ENCODE measurements at regions not wholly inside any gene's neighbourhood (a gene's known extent, or its start where the extent isn't known, plus 50 kb on each side); places are given as distances from the start of the nearest gene placed in this dataset.
A peak's percentile ranks its signal among the peaks of the same experiment; 100 is the strongest.
"Not testable (repeated sequence)": the region's sequence is repeated elsewhere in the genome, so short reads cannot be mapped to it uniquely, and the experiment has no call there.

DNA sequence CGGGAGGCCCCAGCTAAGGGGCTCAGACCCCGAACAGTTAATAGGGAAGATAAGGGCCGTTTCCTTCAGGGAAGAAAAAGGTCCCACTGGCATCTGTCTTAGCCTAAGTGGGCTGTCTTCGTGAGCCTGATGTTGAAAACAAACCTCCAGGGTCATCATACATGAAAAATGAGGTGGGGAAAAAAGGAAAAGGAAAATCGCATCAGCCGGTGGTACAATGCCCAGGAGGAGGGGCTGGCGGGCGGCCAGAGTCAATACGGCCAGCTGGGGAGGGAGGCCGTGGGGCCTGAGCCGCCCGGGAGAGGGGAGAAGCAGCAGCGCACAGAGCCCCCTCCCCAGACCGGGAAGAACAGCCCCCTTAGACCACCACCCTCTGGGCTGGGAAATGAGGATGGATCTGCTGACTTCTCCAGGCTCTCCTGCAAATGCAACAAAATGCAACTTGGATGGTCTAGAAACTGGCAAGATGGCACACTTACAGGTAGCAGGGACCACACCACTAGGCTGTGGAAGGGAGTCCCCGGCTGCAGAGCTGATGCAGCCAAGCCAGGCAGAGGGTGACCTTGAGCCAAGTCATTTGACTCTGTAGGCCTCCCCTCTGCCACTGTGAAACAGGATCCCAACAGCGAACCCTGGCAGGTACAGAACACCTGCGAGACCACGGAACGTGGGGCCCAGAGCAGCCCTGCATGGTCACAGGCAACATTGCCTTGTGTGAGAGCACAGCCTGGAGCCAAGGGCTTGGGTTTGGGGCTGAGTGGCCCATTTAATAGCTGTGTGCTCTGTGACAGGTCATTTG lies 448.5 kb downstream of the SOX9 start:
- no peak overlapping the region for H3K9ac ChIP-seq (ENCODE audit: low read length)
- no peaks in the 10 kb centered on the region for H3K36me3 ChIP-seq (ENCODE audit: control insufficient read depth, insufficient read depth, low read length)
- H3K27ac ChIP-seq (ENCODE audit: low read depth, low read length) = no peak overlapping the region
- H3K27me3 ChIP-seq (ENCODE audit: control insufficient read depth, insufficient read depth, low read length) = no peaks in the 10 kb centered on the region
- no peak overlapping the region for H3K4me3 ChIP-seq (ENCODE audit: low read depth, low read length)
- no peaks in the 10 kb centered on the region for H3K4me1 ChIP-seq (ENCODE audit: control insufficient read depth, insufficient read depth, low read length)
- no peaks in the 10 kb centered on the region for H3K9me3 ChIP-seq (ENCODE audit: control insufficient read depth, insufficient read depth, low read depth, low read length)

- no peak overlapping the region for H3K27ac ChIP-seq (ENCODE audit: low read depth, low read length)
- no peak overlapping the region for H3K9ac ChIP-seq (ENCODE audit: low read length)
These were observed 451.1 kb downstream of the SOX9 start for GRCh38 chr17:72571813-72572396.

DNA sequence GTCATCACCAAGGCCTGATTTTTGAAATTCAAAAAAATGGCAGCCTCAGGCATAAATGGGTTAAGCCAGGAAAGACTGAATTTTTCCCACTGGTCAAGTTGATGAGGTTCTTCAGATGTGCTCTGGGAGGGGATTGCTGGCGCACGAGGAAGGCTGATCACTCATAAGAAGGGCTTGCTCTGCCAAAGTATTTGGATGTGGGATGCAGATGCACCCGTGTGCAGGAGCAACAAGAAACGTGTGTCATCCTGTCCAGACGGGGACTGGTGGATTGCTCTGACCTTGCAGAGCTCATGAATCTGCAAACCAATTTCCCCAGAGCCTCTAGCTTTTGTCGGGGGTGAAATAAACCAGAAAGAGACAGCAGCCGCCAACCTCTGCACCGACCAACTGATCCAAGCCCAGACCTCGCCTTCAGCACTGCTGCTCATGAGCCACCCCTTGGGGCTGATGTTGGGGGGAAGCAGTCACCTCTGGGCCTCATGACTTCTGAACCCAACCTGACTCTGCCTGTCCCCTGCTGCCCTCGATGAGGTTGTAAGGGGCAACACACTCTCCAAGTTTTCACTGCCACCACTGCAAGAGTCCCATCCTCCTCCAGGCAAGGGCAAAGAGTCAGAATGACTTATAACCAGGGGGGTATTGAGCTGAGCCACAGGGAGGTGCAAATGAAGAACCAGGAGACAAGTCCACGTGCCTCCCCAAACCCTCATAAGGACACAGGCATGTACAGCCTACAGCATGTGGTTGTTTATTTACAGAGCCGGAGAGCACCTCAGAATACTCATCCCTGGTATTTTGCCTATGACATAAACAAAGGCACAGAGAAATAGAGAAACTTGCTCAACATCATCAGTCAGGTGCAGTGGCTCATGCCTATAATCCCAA lies 452.0 kb downstream of the SOX9 start:
- no peak overlapping the region for H3K27ac ChIP-seq (ENCODE audit: low read depth, low read length)
- no peaks in the 10 kb centered on the region for H3K9me3 ChIP-seq (ENCODE audit: control insufficient read depth, insufficient read depth, low read depth, low read length)
- peaks cover 4% of the 10 kb centered on the region; the same call in 1 of the 2 replicates for H3K27me3 ChIP-seq (ENCODE audit: control insufficient read depth, insufficient read depth, low read length)
- H3K9ac ChIP-seq (ENCODE audit: low read length) = no peak overlapping the region
- no peaks in the 10 kb centered on the region for H3K36me3 ChIP-seq (ENCODE audit: control insufficient read depth, insufficient read depth, low read length)
- H3K4me1 ChIP-seq (ENCODE audit: control insufficient read depth, insufficient read depth, low read length) = peaks cover 24% of the 10 kb centered on the region
- no peak overlapping the region for H3K4me3 ChIP-seq (ENCODE audit: low read depth, low read length)

More at GRCh38 chr17:72571813-72572396, 451.1 kb downstream of the SOX9 start:
- H3K27me3 ChIP-seq (ENCODE audit: control insufficient read depth, insufficient read depth, low read length) = no peaks in the 10 kb centered on the region
- H3K9me3 ChIP-seq (ENCODE audit: control insufficient read depth, insufficient read depth, low read depth, low read length) = no peaks in the 10 kb centered on the region
- peaks cover 20% of the 10 kb centered on the region for H3K4me1 ChIP-seq (ENCODE audit: control insufficient read depth, insufficient read depth, low read length)
- no peak overlapping the region for H3K4me3 ChIP-seq (ENCODE audit: low read depth, low read length)
- H3K36me3 ChIP-seq (ENCODE audit: control insufficient read depth, insufficient read depth, low read length) = no peaks in the 10 kb centered on the region

- not testable (repeated sequence) for H3K9ac ChIP-seq (ENCODE audit: low read length); H3K4me3 ChIP-seq (ENCODE audit: low read depth, low read length); H3K36me3 ChIP-seq (ENCODE audit: control insufficient read depth, insufficient read depth, low read length); H3K27ac ChIP-seq (ENCODE audit: low read depth, low read length); H3K27me3 ChIP-seq (ENCODE audit: control insufficient read depth, insufficient read depth, low read length); H3K9me3 ChIP-seq (ENCODE audit: control insufficient read depth, insufficient read depth, low read depth, low read length)
- H3K4me1 ChIP-seq (ENCODE audit: control insufficient read depth, insufficient read depth, low read length) = peaks cover 24% of the 10 kb centered on the region
These were observed 452.6 kb downstream of the SOX9 start for GRCh38 chr17:72573492-72573801.

- peaks cover 7% of the 10 kb centered on the region; the same call in 1 of the 2 replicates for H3K27me3 ChIP-seq (ENCODE audit: control insufficient read depth, insufficient read depth, low read length)
These were observed 454.1 kb downstream of the SOX9 start for GRCh38 chr17:72574675-72575510.

GRCh38 chr17:72575542-72576233 lies 454.9 kb downstream of the SOX9 start:
- Histone ChIP-seq H3K4me1 (ENCODE audit: control insufficient read depth, insufficient read depth, low read length) (peaks cover 24% of the 10 kb centered on the region), H3K27ac (ENCODE audit: low read depth, low read length) (no peak overlapping the region), H3K36me3 (ENCODE audit: control insufficient read depth, insufficient read depth, low read length) (no peaks in the 10 kb centered on the region), H3K9me3 (ENCODE audit: control insufficient read depth, insufficient read depth, low read depth, low read length) (no peaks in the 10 kb centered on the region), H3K9ac (ENCODE audit: low read length) (no peak overlapping the region), H3K4me3 (ENCODE audit: low read depth, low read length) (no peak overlapping the region), H3K27me3 (ENCODE audit: control insufficient read depth, insufficient read depth, low read length) (peaks cover 7% of the 10 kb centered on the region; the same call in 1 of the 2 replicates)

More at GRCh38 chr17:72574675-72575510, 454.1 kb downstream of the SOX9 start:
- Histone ChIP-seq H3K9me3 (ENCODE audit: control insufficient read depth, insufficient read depth, low read depth, low read length) (no peaks in the 10 kb centered on the region), H3K4me1 (ENCODE audit: control insufficient read depth, insufficient read depth, low read length) (peaks cover 24% of the 10 kb centered on the region), H3K4me3 (ENCODE audit: low read depth, low read length) (no peak overlapping the region), H3K27ac (ENCODE audit: low read depth, low read length) (no peak overlapping the region), H3K9ac (ENCODE audit: low read length) (no peak overlapping the region), H3K36me3 (ENCODE audit: control insufficient read depth, insufficient read depth, low read length) (no peaks in the 10 kb centered on the region)

DNA sequence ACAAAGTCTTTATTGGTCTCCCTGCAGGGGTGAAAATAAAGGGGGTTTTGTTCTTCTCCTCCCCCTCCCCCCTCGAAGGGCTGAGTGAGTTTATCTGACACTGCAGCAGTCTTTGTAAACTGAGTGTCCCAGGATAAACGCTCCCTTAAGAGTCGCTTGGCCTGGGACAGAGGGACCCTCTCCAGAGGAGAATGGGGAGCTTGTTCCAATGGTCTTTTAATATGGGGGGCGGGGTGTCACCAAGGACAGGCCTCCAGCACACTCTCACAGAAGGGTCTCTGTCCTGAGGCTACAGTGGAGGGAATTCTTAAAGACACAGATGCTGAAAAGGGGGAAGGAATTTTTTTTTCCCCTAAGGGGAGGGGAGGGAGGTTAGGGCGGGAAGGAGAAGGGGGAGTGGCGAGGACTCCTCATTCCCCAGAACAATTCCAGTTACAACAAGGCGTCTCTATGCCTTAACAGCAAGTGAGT lies 455.5 kb downstream of the SOX9 start:
- no peaks in the 10 kb centered on the region for H3K9me3 ChIP-seq (ENCODE audit: control insufficient read depth, insufficient read depth, low read depth, low read length)
- peaks cover 24% of the 10 kb centered on the region for H3K4me1 ChIP-seq (ENCODE audit: control insufficient read depth, insufficient read depth, low read length)
- H3K27ac ChIP-seq (ENCODE audit: low read depth, low read length) = no peak overlapping the region
- peaks cover 10% of the 10 kb centered on the region; the same call in 1 of the 2 replicates for H3K27me3 ChIP-seq (ENCODE audit: control insufficient read depth, insufficient read depth, low read length)
- H3K36me3 ChIP-seq (ENCODE audit: control insufficient read depth, insufficient read depth, low read length) = no peaks in the 10 kb centered on the region
- H3K4me3 ChIP-seq (ENCODE audit: low read depth, low read length) = peak overlapping the region; percentile 32
- H3K9ac ChIP-seq (ENCODE audit: low read length) = no peak overlapping the region

DNA sequence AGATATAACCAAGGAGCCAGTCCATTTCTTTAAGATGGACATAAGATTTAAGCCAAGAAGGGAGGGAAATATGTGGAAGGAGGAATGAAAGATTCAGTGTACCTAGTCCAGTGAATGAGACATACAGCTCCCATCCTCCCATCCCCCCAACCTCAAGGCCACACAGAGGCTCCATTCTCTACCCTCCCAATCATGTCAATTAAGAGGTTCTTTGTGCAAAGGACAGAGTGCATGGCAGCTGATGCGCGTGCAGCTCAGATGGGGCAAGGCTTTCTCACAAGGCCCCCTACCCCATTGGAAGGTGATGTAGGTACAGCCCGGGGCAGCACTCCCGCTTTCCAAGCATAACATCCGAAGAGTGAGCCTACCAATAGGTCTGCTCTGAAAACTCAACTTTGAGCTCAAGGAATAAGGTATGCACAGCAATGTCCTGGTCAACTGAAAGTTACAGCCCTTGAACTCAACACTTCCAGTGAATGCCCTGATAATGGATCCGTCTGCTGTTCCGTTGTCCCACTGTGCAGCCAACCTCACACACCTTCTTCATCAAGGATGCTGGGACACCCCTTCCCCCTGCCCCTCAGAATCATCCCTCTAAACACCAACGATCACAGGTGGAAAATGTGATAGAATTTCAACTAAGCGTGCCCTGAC lies 458.1 kb downstream of the SOX9 start:
- Histone ChIP-seq H3K4me1 (ENCODE audit: control insufficient read depth, insufficient read depth, low read length) (peaks cover 24% of the 10 kb centered on the region), H3K9me3 (ENCODE audit: control insufficient read depth, insufficient read depth, low read depth, low read length) (no peaks in the 10 kb centered on the region), H3K27ac (ENCODE audit: low read depth, low read length) (no peak overlapping the region), H3K27me3 (ENCODE audit: control insufficient read depth, insufficient read depth, low read length) (peaks cover 10% of the 10 kb centered on the region; the same call in 1 of the 2 replicates), H3K36me3 (ENCODE audit: control insufficient read depth, insufficient read depth, low read length) (no peaks in the 10 kb centered on the region), H3K9ac (ENCODE audit: low read length) (no peak overlapping the region), H3K4me3 (ENCODE audit: low read depth, low read length) (no peak overlapping the region)

DNA sequence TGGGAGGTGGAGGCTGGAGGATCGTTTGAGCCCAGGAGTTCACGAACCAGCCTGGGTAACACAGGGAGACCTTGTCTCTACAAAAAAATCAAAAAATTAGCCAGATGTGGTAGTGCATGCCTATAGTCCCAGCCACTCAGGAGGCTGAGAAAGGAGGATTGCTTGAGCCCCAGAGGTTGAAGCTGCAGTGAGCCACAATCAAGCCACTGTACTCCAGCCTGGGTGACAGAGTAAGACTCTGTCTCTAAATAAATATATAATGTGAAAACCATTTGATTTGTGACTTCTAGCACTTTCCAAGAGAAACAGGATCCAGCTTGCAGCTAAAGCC lies 459.1 kb downstream of the SOX9 start:
- Histone ChIP-seq H3K9me3 (ENCODE audit: control insufficient read depth, insufficient read depth, low read depth, low read length) (no peaks in the 10 kb centered on the region), H3K4me1 (ENCODE audit: control insufficient read depth, insufficient read depth, low read length) (peaks cover 22% of the 10 kb centered on the region), H3K36me3 (ENCODE audit: control insufficient read depth, insufficient read depth, low read length) (no peaks in the 10 kb centered on the region), H3K9ac (ENCODE audit: low read length) (no peak overlapping the region), H3K27me3 (ENCODE audit: control insufficient read depth, insufficient read depth, low read length) (peaks cover 10% of the 10 kb centered on the region; the same call in 1 of the 2 replicates), H3K27ac (ENCODE audit: low read depth, low read length) (no peak overlapping the region), H3K4me3 (ENCODE audit: low read depth, low read length) (no peak overlapping the region)

Data from HUES6 (cell line).